ENCODE measurements at regions not wholly inside any gene's neighbourhood (a gene's known extent, or its start where the extent isn't known, plus 50 kb on each side); places are given as distances from the start of the nearest gene placed in this dataset.

- WGBS: 94% methylated on average over 4 of the region's 4 CpGs
- Histone ChIP-seq H3K4me1 (replicated peaks) (no peaks in the 10 kb centered on the region), H3K27me3 (replicated peaks; ENCODE audit: insufficient read depth) (no peaks in the 10 kb centered on the region), H3K27ac (no peak overlapping the region), H3K4me3 (no peak overlapping the region), H3K36me3 (no peaks in the 10 kb centered on the region), H3K9me3 (no peaks in the 10 kb centered on the region)
- intact Hi-C loops (cut with DNase I): no loop called here
- no peak for TF ChIP-seq POLR2A (IDR thresholded peaks at IDR 0.05)
- DNase-seq (ENCODE audit: low spot score): no peak
Measured at GRCh38 chr7:16144361-16144760, 277.0 kb downstream of the CRPPA start.

GRCh38 chr7:16137944-16138343 lies 283.4 kb downstream of the CRPPA start:
- H3K36me3 ChIP-seq: no peaks in the 10 kb centered on the region
- H3K27me3 ChIP-seq (replicated peaks; ENCODE audit: insufficient read depth): no peaks in the 10 kb centered on the region
- intact Hi-C loops (cut with DNase I): no loop called here
- H3K9me3 ChIP-seq: no peaks in the 10 kb centered on the region
- DNase-seq (ENCODE audit: low spot score): no peak
- no peak for TF ChIP-seq POLR2AphosphoS5 (IDR thresholded peaks at IDR 0.05)
- no peak for TF ChIP-seq POLR2A (IDR thresholded peaks at IDR 0.05)
- TF ChIP-seq CTCF (IDR thresholded peaks at IDR 0.05): no peak
- H3K4me3 ChIP-seq: no peak overlapping the region
- no peak overlapping the region for H3K27ac ChIP-seq
- WGBS: 63% methylated on average over 2 of the region's 2 CpGs
- H3K4me1 ChIP-seq (replicated peaks): no peaks in the 10 kb centered on the region

GRCh38 chr7:16136896-16137295 lies 284.4 kb downstream of the CRPPA start:
- Histone ChIP-seq H3K9me3 (no peaks in the 10 kb centered on the region), H3K27me3 (replicated peaks; ENCODE audit: insufficient read depth) (no peaks in the 10 kb centered on the region), H3K4me1 (replicated peaks) (no peaks in the 10 kb centered on the region), H3K36me3 (no peaks in the 10 kb centered on the region), H3K4me3 (no peak overlapping the region), H3K27ac (no peak overlapping the region)
- TF ChIP-seq POLR2A (IDR thresholded peaks at IDR 0.05): no peak
- no peak for DNase-seq (ENCODE audit: low spot score)
- intact Hi-C loops (cut with DNase I): no loop called here
- WGBS: 83% methylated on average over 2 of the region's 2 CpGs

- no peak for DNase-seq (ENCODE audit: low spot score)
- Histone ChIP-seq H3K36me3 (no peaks in the 10 kb centered on the region), H3K4me1 (replicated peaks) (no peaks in the 10 kb centered on the region), H3K4me3 (no peak overlapping the region), H3K9me3 (no peaks in the 10 kb centered on the region), H3K27me3 (replicated peaks; ENCODE audit: insufficient read depth) (no peaks in the 10 kb centered on the region), H3K27ac (no peak overlapping the region)
- intact Hi-C loops (cut with DNase I): no loop called here
- TF ChIP-seq POLR2A (IDR thresholded peaks at IDR 0.05): no peak
- no peak for TF ChIP-seq POLR2AphosphoS5 (IDR thresholded peaks at IDR 0.05)
- no peak for TF ChIP-seq CTCF (IDR thresholded peaks at IDR 0.05)
Measured at GRCh38 chr7:16135658-16136057, 285.7 kb downstream of the CRPPA start.

- Histone ChIP-seq H3K36me3 (no peaks in the 10 kb centered on the region), H3K27me3 (replicated peaks; ENCODE audit: insufficient read depth) (no peaks in the 10 kb centered on the region), H3K4me3 (no peak overlapping the region), H3K9me3 (no peaks in the 10 kb centered on the region), H3K4me1 (replicated peaks) (no peaks in the 10 kb centered on the region), H3K27ac (no peak overlapping the region)
- WGBS: 13% methylated on average over 1 of the region's 1 CpG
- intact Hi-C loops (cut with DNase I): no loop called here
- TF ChIP-seq POLR2A (IDR thresholded peaks at IDR 0.05) (no peak), CTCF (IDR thresholded peaks at IDR 0.05) (no peak)
- no peak for DNase-seq (ENCODE audit: low spot score)
Measured at GRCh38 chr7:16130111-16131110, 290.9 kb downstream of the CRPPA start.

All from prostate gland (tissue), 2 donors.